ENCODE measurements at regions not wholly inside any gene's neighbourhood (a gene's known extent, or its start where the extent isn't known, plus 50 kb on each side); places are given as distances from the start of the nearest gene placed in this dataset.

DNA sequence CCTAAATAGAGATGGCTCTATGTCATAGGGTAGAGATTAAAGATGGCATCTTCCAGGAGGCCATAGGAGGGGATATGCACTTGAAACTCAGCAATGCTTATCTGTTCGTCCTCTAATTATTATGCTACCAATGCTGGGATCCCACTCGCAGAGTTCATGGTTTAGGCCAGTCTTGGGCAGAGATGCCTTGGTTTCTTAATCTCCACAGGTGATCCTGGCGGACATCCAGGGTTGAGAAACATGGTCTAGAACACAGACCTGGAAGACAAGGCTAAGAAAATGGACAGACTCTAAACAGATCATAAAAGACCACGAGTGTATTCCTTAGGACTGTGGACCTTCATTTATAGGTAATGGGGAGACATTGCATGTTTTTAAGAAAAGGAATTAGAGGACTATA lies 70.0 kb upstream of the IRS2 start:
- Mint-ChIP-seq H3K9me3 (ENCODE audit: low read depth) (no peaks in the 10 kb centered on the region), H3K27me3 (ENCODE audit: low read depth) (peaks cover 16% of the 10 kb centered on the region), H3K4me1 (ENCODE audit: low read depth) (no peaks in the 10 kb centered on the region), H3K36me3 (ENCODE audit: low read depth) (no peaks in the 10 kb centered on the region), H3K4me3 (ENCODE audit: unreplicated experiment) (no peak overlapping the region), H3K27ac (ENCODE audit: unreplicated experiment) (no peak overlapping the region)
- no peak for DNase-seq (ENCODE audit: low spot score)
- TF ChIP-seq, protein P1, sequence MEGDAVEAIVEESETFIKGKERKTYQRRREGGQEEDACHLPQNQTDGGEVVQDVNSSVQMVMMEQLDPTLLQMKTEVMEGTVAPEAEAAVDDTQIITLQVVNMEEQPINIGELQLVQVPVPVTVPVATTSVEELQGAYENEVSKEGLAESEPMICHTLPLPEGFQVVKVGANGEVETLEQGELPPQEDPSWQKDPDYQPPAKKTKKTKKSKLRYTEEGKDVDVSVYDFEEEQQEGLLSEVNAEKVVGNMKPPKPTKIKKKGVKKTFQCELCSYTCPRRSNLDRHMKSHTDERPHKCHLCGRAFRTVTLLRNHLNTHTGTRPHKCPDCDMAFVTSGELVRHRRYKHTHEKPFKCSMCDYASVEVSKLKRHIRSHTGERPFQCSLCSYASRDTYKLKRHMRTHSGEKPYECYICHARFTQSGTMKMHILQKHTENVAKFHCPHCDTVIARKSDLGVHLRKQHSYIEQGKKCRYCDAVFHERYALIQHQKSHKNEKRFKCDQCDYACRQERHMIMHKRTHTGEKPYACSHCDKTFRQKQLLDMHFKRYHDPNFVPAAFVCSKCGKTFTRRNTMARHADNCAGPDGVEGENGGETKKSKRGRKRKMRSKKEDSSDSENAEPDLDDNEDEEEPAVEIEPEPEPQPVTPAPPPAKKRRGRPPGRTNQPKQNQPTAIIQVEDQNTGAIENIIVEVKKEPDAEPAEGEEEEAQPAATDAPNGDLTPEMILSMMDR (IDR thresholded peaks at IDR 0.05): no peak

GRCh38 chr13:109853153-109853552 lies 66.8 kb upstream of the IRS2 start:
- H3K27ac Mint-ChIP-seq (ENCODE audit: unreplicated experiment): no peak overlapping the region
- TF ChIP-seq, protein P1 (IDR thresholded peaks at IDR 0.05): no peak
- H3K27me3 Mint-ChIP-seq (ENCODE audit: low read depth): peaks cover 17% of the 10 kb centered on the region
- H3K9me3 Mint-ChIP-seq (ENCODE audit: low read depth): no peaks in the 10 kb centered on the region
- peaks cover 3% of the 10 kb centered on the region for H3K36me3 Mint-ChIP-seq (ENCODE audit: low read depth)
- DNase-seq (ENCODE audit: low spot score): no peak
- no peak overlapping the region for H3K4me3 Mint-ChIP-seq (ENCODE audit: unreplicated experiment)
- H3K4me1 Mint-ChIP-seq (ENCODE audit: low read depth): no peaks in the 10 kb centered on the region

- Mint-ChIP-seq H3K27ac (ENCODE audit: unreplicated experiment) (no peak overlapping the region), H3K27me3 (ENCODE audit: low read depth) (peaks cover 11% of the 10 kb centered on the region), H3K9me3 (ENCODE audit: low read depth) (no peaks in the 10 kb centered on the region), H3K4me1 (ENCODE audit: low read depth) (peaks cover 15% of the 10 kb centered on the region), H3K4me3 (ENCODE audit: unreplicated experiment) (no peak overlapping the region), H3K36me3 (ENCODE audit: low read depth) (peaks cover 3% of the 10 kb centered on the region)
- TF ChIP-seq, protein P1 (IDR thresholded peaks at IDR 0.05): no peak
- no peak for DNase-seq (ENCODE audit: low spot score)
These were observed 59.8 kb upstream of the IRS2 start for GRCh38 chr13:109846185-109846584.

- TF ChIP-seq, protein P1 (IDR thresholded peaks at IDR 0.05): no peak
These were observed 58.0 kb upstream of the IRS2 start for GRCh38 chr13:109844396-109844795.

DNA sequence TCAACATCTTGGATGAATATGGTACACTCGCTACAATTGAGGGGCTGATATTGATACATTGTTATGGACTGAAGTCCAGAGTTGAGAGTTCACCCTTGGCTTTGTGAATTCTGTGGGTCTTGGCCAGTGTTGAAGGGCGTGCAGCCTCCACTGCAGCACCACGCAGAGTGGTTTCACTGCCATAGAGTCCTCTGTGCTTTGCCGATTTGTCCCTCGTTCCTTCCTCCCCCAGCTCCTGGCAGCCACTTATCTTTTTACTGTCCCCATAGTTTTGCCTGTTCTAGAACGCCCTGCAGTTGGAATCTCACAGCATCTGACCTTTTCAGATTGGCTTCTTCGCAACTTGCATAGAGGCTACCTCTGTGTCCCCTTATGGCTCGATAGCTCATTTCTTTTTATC lies 57.3 kb upstream of the IRS2 start:
- Mint-ChIP-seq H3K27ac (ENCODE audit: unreplicated experiment) (no peak overlapping the region), H3K36me3 (ENCODE audit: low read depth) (no peaks in the 10 kb centered on the region), H3K4me1 (ENCODE audit: low read depth) (peaks cover 28% of the 10 kb centered on the region), H3K9me3 (ENCODE audit: low read depth) (no peaks in the 10 kb centered on the region), H3K27me3 (ENCODE audit: low read depth) (peaks cover 6% of the 10 kb centered on the region), H3K4me3 (ENCODE audit: unreplicated experiment) (no peak overlapping the region)
- DNase-seq (ENCODE audit: low spot score): no peak
- TF ChIP-seq, protein P1 (IDR thresholded peaks at IDR 0.05): no peak

More at GRCh38 chr13:109844396-109844795, 58.0 kb upstream of the IRS2 start:
- peak overlapping the region; percentile 33 for H3K27ac Mint-ChIP-seq (ENCODE audit: unreplicated experiment)
- no peaks in the 10 kb centered on the region for H3K9me3 Mint-ChIP-seq (ENCODE audit: low read depth)
- H3K27me3 Mint-ChIP-seq (ENCODE audit: low read depth): peaks cover 11% of the 10 kb centered on the region
- peaks cover 28% of the 10 kb centered on the region for H3K4me1 Mint-ChIP-seq (ENCODE audit: low read depth)
- peak overlapping the region; percentile 48 for H3K4me3 Mint-ChIP-seq (ENCODE audit: unreplicated experiment)
- DNase-seq (ENCODE audit: low spot score): no peak
- H3K36me3 Mint-ChIP-seq (ENCODE audit: low read depth): peaks cover 3% of the 10 kb centered on the region

Measured in chondrocyte (in vitro differentiated cells).